HK-2 (cell line): ENCODE measurements at regions not wholly inside any gene's neighbourhood (a gene's known extent, or its start where the extent isn't known, plus 50 kb on each side); places are given as distances from the start of the nearest gene placed in this dataset.

Experiments
- DNase-seq: peaks from one replicate; pipeline ENCODE4 v3.0.0-alpha.2; 2018; ENCODE audit not compliant: unreplicated experiment

DNA sequence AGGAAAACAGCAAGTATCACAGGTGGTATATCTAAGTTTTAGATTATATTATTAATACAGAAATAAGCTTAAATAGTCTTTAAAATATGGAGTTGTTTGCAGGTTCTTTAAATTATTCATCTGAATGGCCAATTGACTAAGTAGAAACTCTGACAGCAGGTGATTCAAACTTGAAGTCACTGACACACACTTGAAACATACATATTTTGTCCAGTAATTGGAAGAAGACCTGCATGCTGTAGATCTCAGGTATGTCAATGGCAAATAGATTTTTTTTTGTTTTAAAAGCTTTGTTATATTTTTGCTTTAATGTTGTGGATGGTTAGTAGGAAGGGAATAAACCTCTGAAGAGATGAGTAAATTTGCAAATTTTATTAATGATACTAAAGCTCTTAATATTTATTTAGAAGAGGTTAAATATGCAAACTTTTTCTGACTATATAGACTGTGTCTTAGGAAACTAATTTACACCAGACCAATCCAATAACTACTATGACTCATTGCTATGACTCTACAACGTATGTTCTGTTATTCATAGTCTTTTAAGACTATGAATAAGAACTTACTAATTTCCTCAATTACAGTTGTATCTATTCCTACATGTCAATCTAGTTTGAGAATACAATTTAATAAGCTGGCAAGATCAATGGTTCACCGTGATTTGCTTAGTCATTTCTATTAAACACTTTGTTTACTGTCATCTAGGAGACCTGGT lies 53.9 kb upstream of the RORB start:
- no peak for DNase-seq

DNA sequence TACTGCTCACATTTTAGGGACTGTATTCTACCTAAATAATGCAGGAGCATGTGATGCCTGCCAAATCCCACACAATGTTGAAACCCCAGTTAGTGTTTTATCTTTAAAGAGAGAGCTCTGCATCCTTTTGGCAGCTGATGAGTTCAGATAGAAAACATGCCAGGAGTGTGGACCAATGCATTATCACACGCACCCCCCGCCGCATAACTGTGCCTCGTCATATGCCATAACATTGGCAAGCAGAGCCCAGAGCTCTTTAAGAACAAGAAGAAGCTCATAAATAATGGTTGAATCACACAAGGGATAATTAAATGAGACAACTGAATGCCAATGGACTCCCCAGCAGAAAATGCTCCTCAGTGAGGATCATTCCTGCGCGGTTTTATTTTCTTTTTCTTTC lies 52.8 kb upstream of the RORB start:
- DNase-seq = no peak
